Heart left ventricle (tissue), 13 donors: ENCODE measurements at regions not wholly inside any gene's neighbourhood (a gene's known extent, or its start where the extent isn't known, plus 50 kb on each side); places are given as distances from the start of the nearest gene placed in this dataset.
A peak's percentile ranks its signal among the peaks of the same experiment; 100 is the strongest.

ENCODE experiments used
- POLR2A ChIP-seq, 2 donors: fragments of 450-650 bp; IDR thresholded peaks; one replicate each; pipeline ENCODE4 v1.6.1; 2017; ENCODE audit warnings: antibody characterized with exemption in 2 of 2, mild to moderate bottlenecking in 2 of 2, moderate library complexity in 2 of 2
- TF ChIP-seq, protein P1 (sequence below), 12 donors: fragments of 200-600 bp; sonication (generic) in 4 of 12; IDR thresholded peaks; one replicate each; pipeline versions ENCODE4 v1.5.0 to v1.8.0; 2018 to 2022; ENCODE audit warnings: antibody characterized with exemption in 12 of 12, mild to moderate bottlenecking in 5 of 12
- donor health status: ischemic (EF 13 %, LVEDD 7.1; RV severe dilation, severe dysfunction).
- donor health status: DM: no; HTN: yes; CAD: no.
- donor health status: DM: no; HTN: no; CAD: no.
- donor health status: ischemic (EF 25% LVEDD 6.9; RV normal size, moderate dysfunction).
- donor health status: ischemic (EF 25% LVEDD 5.7; RV mildly dilated, moderate dysfunction).
- donor health status: ischemic (EF 35%, LVEDD 5.7; RV mildly dilated, moderate dysfunction).
- donor health status: nonischemic (EF 11% LVEDD 7.7; RV severe dilation, severe dysfunction).
- donor health status: DM: yes; HTN: yes; CAD: no.
- donor health status: PGD.
- donor health status: ischemic (EF 29% LVEDD 5.4; RV normal size, mild dysfunction).
- donor health status: nonischemic (EF 23%, LVEDD 6.1; RV moderate dilation, normal function).

DNA sequence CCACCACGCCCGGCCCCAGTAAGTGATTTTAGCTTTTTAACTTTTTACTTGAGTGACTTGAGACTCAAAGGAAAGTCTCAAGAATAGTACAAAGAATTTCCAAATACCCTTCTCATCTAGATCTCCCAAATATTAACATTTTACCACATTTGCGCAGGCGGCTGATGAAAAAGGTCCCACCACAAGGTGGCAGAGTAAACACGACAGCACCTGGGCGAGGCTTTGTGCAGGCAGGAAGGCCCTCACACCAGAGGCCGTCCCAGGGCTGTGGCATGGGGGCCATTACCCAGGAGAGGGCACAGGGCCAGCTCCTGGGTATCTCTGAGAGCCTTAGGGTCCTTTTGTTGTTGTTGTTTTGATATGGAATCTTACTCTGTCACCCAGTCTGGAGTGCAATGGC is 50.0 kb upstream of the WIPI2 start:
- TF ChIP-seq, protein P1, sequence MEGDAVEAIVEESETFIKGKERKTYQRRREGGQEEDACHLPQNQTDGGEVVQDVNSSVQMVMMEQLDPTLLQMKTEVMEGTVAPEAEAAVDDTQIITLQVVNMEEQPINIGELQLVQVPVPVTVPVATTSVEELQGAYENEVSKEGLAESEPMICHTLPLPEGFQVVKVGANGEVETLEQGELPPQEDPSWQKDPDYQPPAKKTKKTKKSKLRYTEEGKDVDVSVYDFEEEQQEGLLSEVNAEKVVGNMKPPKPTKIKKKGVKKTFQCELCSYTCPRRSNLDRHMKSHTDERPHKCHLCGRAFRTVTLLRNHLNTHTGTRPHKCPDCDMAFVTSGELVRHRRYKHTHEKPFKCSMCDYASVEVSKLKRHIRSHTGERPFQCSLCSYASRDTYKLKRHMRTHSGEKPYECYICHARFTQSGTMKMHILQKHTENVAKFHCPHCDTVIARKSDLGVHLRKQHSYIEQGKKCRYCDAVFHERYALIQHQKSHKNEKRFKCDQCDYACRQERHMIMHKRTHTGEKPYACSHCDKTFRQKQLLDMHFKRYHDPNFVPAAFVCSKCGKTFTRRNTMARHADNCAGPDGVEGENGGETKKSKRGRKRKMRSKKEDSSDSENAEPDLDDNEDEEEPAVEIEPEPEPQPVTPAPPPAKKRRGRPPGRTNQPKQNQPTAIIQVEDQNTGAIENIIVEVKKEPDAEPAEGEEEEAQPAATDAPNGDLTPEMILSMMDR (IDR thresholded peaks at IDR 0.05) = peak in 10 of 12 donors; percentile 18 to 47 (median 35)
- TF ChIP-seq POLR2A (IDR thresholded peaks at IDR 0.05) = no peak
